Cardiac muscle cell (in vitro differentiated cells and primary cell): ENCODE measurements at regions not wholly inside any gene's neighbourhood (a gene's known extent, or its start where the extent isn't known, plus 50 kb on each side); places are given as distances from the start of the nearest gene placed in this dataset.

Experiments used
- DNase-seq, 2 donors: peaks; one replicate each; pipeline versions ENCODE4 v3.0.0 to v3.0.0-alpha.2; 2010 to 2017; ENCODE audit warnings: low read depth in 1 of 2, low spot score in 1 of 2
- H3K27ac ChIP-seq: fragments of 200-600 bp; sonication (generic); 2 replicates; pipeline ENCODE4 v1.5.1; 2016
- H3K27me3 ChIP-seq: fragments of 200-600 bp; sonication (generic); 2 replicates; pipeline ENCODE4 v1.6.0; 2016; ENCODE audit warnings: control low read depth
- H3K36me3 ChIP-seq: fragments of 200-600 bp; sonication (generic); 2 replicates; pipeline ENCODE4 v1.5.1; 2016; ENCODE audit warnings: control low read depth
- H3K4me1 ChIP-seq: fragments of 200-600 bp; sonication (generic); 2 replicates; pipeline ENCODE4 v1.8.1; 2017; ENCODE audit warnings: low read depth, mild to moderate bottlenecking, mixed run types
- H3K4me3 ChIP-seq: fragments of 200-600 bp; sonication (generic); 2 replicates; pipeline ENCODE4 v1.5.1; 2016; ENCODE audit warnings: mild to moderate bottlenecking
- H3K9me3 ChIP-seq: fragments of 200-600 bp; sonication (generic); 2 replicates; pipeline ENCODE4 v1.5.1; 2017; ENCODE audit warnings: low read depth, mild to moderate bottlenecking, control low read depth
- TF ChIP-seq, protein P1 (sequence below): IDR thresholded peaks from 2 replicates; pipeline ENCODE4 v1.5.1; 2012; ENCODE audit warnings: low read depth, mild to moderate bottlenecking, low read length

DNA sequence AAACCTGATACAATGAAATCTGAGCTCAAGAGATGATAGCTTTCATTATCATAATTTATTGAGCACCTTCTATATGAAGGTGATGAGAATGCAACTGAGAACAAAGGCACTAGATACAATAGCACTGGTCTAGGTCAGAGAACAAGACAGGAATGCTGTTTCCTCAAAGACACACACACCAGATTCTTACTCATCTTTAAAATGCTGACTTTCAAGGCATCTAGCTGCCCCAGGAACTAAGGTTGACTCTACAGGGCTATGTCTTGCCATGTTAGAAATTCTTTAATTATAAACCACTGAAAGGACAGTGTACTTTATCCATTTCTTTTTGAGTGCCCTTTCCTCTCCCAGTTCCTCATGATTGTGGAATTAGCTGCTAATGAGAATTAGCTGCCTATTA is 195.4 kb upstream of the RMST start:
- no peak overlapping the region for H3K4me3 ChIP-seq
- H3K27ac ChIP-seq, result no peak overlapping the region
- no peak for DNase-seq
- TF ChIP-seq, protein P1, sequence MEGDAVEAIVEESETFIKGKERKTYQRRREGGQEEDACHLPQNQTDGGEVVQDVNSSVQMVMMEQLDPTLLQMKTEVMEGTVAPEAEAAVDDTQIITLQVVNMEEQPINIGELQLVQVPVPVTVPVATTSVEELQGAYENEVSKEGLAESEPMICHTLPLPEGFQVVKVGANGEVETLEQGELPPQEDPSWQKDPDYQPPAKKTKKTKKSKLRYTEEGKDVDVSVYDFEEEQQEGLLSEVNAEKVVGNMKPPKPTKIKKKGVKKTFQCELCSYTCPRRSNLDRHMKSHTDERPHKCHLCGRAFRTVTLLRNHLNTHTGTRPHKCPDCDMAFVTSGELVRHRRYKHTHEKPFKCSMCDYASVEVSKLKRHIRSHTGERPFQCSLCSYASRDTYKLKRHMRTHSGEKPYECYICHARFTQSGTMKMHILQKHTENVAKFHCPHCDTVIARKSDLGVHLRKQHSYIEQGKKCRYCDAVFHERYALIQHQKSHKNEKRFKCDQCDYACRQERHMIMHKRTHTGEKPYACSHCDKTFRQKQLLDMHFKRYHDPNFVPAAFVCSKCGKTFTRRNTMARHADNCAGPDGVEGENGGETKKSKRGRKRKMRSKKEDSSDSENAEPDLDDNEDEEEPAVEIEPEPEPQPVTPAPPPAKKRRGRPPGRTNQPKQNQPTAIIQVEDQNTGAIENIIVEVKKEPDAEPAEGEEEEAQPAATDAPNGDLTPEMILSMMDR, result no peak
- H3K27me3 ChIP-seq, result no peaks in the 10 kb centered on the region
- H3K9me3 ChIP-seq, result no peaks in the 10 kb centered on the region
- no peaks in the 10 kb centered on the region for H3K4me1 ChIP-seq
- H3K36me3 ChIP-seq, result no peaks in the 10 kb centered on the region

DNA sequence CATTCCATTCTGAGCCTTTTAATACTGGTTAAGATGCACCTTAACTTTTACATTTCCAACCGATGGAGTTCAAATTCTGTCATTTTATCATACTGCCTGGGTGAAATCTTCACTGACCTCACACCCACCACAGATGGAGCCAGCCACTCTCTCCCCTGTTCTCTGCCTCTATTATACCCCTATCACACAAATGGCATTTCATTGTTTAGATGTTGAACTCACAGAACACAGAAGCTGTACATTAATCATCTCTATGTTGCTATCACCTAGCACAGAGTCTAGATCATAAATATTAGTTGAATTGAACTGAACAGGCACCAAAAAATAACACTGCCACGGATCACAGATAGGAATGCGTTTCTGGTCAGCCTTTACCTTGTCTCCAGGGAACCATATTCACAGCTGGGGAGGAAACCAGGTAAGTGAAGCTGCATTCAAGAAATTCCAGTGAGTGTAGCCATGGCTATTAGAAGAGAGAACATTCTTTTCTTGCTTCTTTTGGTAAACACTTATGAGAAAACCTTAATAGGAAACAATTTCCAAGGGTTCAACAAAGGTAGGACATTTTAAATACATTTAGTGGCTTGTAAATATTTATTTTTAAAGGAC is 194.9 kb upstream of the RMST start:
- Histone ChIP-seq H3K9me3 (no peaks in the 10 kb centered on the region), H3K36me3 (no peaks in the 10 kb centered on the region), H3K4me1 (no peaks in the 10 kb centered on the region), H3K27me3 (no peaks in the 10 kb centered on the region), H3K4me3 (no peak overlapping the region), H3K27ac (no peak overlapping the region)
- no peak for DNase-seq
- TF ChIP-seq, protein P1, result no peak

DNA sequence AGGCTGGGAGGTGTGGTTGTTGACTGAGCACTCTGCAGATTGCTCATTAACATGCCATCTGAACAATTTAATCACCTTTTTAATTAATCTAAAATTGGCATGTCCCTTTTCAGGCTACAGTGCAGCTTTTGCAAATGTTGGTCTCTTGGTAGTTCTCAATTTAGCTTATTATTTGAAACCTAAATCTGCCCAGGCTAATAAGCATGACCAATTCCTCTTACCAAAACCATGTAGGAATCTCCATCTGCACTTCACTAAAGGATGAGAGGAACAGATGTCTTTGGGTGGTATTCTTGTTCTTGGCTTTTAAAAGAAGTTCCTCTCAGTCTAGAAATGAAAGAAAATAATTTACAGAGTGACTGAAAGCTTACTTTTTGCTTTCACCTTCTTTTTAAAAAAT is 190.1 kb upstream of the RMST start:
- DNase-seq, result no peak
- Histone ChIP-seq H3K4me1 (no peaks in the 10 kb centered on the region), H3K9me3 (no peaks in the 10 kb centered on the region), H3K27me3 (no peaks in the 10 kb centered on the region), H3K27ac (no peak overlapping the region), H3K36me3 (no peaks in the 10 kb centered on the region), H3K4me3 (no peak overlapping the region)
- TF ChIP-seq, protein P1, result no peak

DNA sequence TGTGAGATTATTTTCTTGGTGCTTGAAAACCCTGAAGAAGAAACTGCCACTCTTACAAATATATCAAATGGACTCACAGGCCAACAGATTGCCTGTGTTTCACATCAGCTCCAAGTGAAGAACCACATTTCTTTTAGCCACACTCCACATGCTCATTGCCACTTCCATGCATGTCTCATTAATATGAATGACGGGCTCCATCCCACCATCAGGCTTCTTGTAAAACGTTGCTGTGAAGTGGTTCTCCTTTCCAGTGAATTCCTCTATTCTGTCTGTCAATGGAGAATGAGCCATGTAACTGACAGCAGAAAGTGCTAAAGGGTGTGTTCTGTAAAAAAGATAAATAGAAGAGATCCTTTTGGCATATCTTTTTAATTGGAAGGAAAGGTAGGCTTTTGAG is 188.2 kb upstream of the RMST start:
- Histone ChIP-seq H3K4me3 (no peak overlapping the region), H3K9me3 (no peaks in the 10 kb centered on the region), H3K4me1 (no peaks in the 10 kb centered on the region), H3K27me3 (no peaks in the 10 kb centered on the region), H3K27ac (no peak overlapping the region), H3K36me3 (no peaks in the 10 kb centered on the region)
- DNase-seq, result no peak
- TF ChIP-seq, protein P1, result no peak

DNA sequence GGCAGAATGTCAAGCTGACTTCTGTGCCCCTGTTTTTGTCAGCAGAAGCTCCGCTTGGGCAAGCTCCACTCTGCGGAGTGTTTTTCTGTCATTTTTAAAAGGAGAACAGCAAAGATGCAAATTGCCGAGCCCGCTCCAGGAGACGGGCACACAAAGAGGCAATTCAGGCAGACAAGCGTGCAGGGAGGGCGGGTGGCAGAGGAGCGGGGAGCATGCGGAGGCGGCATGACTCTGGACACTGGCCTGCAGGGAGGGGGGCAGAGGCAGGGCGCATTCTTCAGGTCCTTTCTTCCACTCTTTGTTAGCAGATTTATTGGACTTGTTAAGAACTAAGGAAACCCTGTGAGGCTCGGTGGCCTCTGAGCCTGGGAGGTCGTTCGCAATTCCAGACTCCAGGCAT is 187.3 kb upstream of the RMST start:
- Histone ChIP-seq H3K9me3 (no peaks in the 10 kb centered on the region), H3K27me3 (no peaks in the 10 kb centered on the region), H3K36me3 (no peaks in the 10 kb centered on the region), H3K4me3 (no peak overlapping the region), H3K4me1 (no peaks in the 10 kb centered on the region), H3K27ac (no peak overlapping the region)
- TF ChIP-seq, protein P1, result no peak
- no peak for DNase-seq
